ENCODE measurements at regions not wholly inside any gene's neighbourhood (a gene's known extent, or its start where the extent isn't known, plus 50 kb on each side); places are given as distances from the start of the nearest gene placed in this dataset.

DNA sequence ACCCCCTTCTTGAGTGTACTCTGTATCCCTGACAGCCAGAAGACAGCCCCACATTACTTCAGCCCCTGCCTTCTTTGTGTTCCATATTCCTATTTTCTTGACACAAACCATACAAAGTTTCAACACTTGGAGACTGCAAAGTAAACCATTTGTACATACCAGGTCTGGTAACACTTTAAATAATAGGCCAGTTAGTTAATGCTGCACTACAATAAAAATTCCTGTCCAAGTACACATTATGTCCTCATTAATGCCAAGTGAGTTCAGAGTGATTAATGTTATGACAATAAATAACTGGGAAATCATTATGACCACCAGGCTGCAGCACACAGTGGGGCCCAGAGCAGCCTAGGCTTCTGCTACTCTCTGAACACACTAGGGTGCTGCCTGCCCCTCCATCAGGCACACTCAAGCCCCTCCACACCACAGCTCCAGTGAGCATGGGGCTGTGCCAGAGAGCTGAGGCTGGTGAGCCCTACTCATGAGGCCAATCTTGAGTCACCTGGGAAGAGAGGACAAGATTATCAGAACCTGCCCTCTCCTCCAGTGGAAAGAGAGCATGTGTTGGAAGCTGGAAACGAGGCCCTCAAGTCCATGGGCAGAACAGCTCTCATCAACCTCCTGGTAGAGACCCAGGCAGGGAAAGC lies 138.7 kb downstream of the TTC32 start:
- Mint-ChIP-seq H3K36me3 (ENCODE audit: insufficient read depth in 1 of 3, low read depth in 3 of 3) (no peaks in the 10 kb centered on the region), H3K4me1 (peaks cover 3 to 6% of the 10 kb centered on the region in 2 experiments), H3K4me3 (no peak overlapping the region), H3K9me3 (no peaks in the 10 kb centered on the region), H3K27me3 (ENCODE audit: low read depth) (no peaks in the 10 kb centered on the region; the same call in 1 of the 2 replicates), H3K27ac (no peak overlapping the region; a peak in 1 of 7 replicates)
- H3K14ac ChIP-seq (ENCODE audit: insufficient read depth, low read length): no peak overlapping the region
- no peak overlapping the region for H3K27ac ChIP-seq (ENCODE audit: insufficient read length, low read depth, low read length)
- TF ChIP-seq, protein P1, sequence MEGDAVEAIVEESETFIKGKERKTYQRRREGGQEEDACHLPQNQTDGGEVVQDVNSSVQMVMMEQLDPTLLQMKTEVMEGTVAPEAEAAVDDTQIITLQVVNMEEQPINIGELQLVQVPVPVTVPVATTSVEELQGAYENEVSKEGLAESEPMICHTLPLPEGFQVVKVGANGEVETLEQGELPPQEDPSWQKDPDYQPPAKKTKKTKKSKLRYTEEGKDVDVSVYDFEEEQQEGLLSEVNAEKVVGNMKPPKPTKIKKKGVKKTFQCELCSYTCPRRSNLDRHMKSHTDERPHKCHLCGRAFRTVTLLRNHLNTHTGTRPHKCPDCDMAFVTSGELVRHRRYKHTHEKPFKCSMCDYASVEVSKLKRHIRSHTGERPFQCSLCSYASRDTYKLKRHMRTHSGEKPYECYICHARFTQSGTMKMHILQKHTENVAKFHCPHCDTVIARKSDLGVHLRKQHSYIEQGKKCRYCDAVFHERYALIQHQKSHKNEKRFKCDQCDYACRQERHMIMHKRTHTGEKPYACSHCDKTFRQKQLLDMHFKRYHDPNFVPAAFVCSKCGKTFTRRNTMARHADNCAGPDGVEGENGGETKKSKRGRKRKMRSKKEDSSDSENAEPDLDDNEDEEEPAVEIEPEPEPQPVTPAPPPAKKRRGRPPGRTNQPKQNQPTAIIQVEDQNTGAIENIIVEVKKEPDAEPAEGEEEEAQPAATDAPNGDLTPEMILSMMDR (conservative IDR thresholded peaks at IDR 0.05): no peak
- no peak overlapping the region for H3K56ac ChIP-seq (ENCODE audit: insufficient read length, low read depth, low read length)
- no peak overlapping the region for H3K4me2 ChIP-seq (ENCODE audit: insufficient read depth, insufficient read length, low read length)
- DNase-seq: no peak
- no peak overlapping the region for H2BK120ac ChIP-seq (ENCODE audit: low read depth, low read length, poor library complexity, severe bottlenecking)
- no peak overlapping the region for H4K8ac ChIP-seq (replicated peaks; ENCODE audit: insufficient read length, low read depth, low read length)
- H3K4me1 ChIP-seq (ENCODE audit: insufficient read depth, low read length): no peaks in the 10 kb centered on the region
- no peak overlapping the region for H3T11ph ChIP-seq (ENCODE audit: low read length)
- H2AK5ac ChIP-seq (ENCODE audit: insufficient read length, low read length): no peak overlapping the region
- H3K79me1 ChIP-seq (ENCODE audit: insufficient read depth, low read depth, low read length, poor library complexity, severe bottlenecking): no peaks in the 10 kb centered on the region
- no peak overlapping the region for H2BK12ac ChIP-seq (ENCODE audit: insufficient read length, low read depth, low read length)
- no peak overlapping the region for H4K5ac ChIP-seq (ENCODE audit: insufficient read length, low read depth, low read length)
- H3K18ac ChIP-seq (ENCODE audit: insufficient read length, low read depth, low read length): no peak overlapping the region
- no peaks in the 10 kb centered on the region for H4K20me1 ChIP-seq (ENCODE audit: control insufficient read depth, insufficient read depth, insufficient read length)
- no peak overlapping the region for H3K23ac ChIP-seq (ENCODE audit: insufficient read length, low read depth, low read length)
- H3K27me3 ChIP-seq (ENCODE audit: insufficient read depth, low read length): no peaks in the 10 kb centered on the region
- no peak overlapping the region for H2BK5ac ChIP-seq (ENCODE audit: insufficient read length, low read length)
- no peak overlapping the region for H3K4ac ChIP-seq (ENCODE audit: low read depth, low read length)
- H2BK15ac ChIP-seq (ENCODE audit: low read depth, low read length): no peak overlapping the region
- WGBS (ENCODE audit: extremely low coverage, insufficient read length, low lambda C conversion rate): no CpG with 5 or more reads among the region's 1 CpG
- H3K23me2 ChIP-seq (ENCODE audit: insufficient read length, low read depth, low read length, poor library complexity, severe bottlenecking): no peaks in the 10 kb centered on the region
- no peaks in the 10 kb centered on the region for H3K79me2 ChIP-seq (ENCODE audit: insufficient read depth, low read length)
- H2BK20ac ChIP-seq (ENCODE audit: low read depth, low read length, poor library complexity, severe bottlenecking): no peak overlapping the region
- no peak overlapping the region for H4K91ac ChIP-seq (ENCODE audit: insufficient read length, low read depth, low read length)
- no peak overlapping the region for H2AFZ ChIP-seq (ENCODE audit: low read length)
- no peak overlapping the region for H3K9ac ChIP-seq (ENCODE audit: extremely low read depth, insufficient read length, low read length)
- H3K9me3 ChIP-seq (ENCODE audit: control insufficient read depth, low read depth, low read length): no peaks in the 10 kb centered on the region

Measured in H9 (cell line).